ENCODE measurements at regions not wholly inside any gene's neighbourhood (a gene's known extent, or its start where the extent isn't known, plus 50 kb on each side); places are given as distances from the start of the nearest gene placed in this dataset.

GRCh38 chr5:90134381-90134780 lies 275.2 kb downstream of the CETN3 start:
- TF ChIP-seq, protein P1, sequence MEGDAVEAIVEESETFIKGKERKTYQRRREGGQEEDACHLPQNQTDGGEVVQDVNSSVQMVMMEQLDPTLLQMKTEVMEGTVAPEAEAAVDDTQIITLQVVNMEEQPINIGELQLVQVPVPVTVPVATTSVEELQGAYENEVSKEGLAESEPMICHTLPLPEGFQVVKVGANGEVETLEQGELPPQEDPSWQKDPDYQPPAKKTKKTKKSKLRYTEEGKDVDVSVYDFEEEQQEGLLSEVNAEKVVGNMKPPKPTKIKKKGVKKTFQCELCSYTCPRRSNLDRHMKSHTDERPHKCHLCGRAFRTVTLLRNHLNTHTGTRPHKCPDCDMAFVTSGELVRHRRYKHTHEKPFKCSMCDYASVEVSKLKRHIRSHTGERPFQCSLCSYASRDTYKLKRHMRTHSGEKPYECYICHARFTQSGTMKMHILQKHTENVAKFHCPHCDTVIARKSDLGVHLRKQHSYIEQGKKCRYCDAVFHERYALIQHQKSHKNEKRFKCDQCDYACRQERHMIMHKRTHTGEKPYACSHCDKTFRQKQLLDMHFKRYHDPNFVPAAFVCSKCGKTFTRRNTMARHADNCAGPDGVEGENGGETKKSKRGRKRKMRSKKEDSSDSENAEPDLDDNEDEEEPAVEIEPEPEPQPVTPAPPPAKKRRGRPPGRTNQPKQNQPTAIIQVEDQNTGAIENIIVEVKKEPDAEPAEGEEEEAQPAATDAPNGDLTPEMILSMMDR (IDR thresholded peaks at IDR 0.05): no peak
- TF ChIP-seq ZFX (IDR thresholded peaks at IDR 0.05; ENCODE audit: borderline replicate concordance): no peak
